Stimulated activated naive CD4-positive, alpha-beta T cell treated with Interleukin-2 at 50 U/mL for 16 hours (primary cell): ENCODE measurements at regions not wholly inside any gene's neighbourhood (a gene's known extent, or its start where the extent isn't known, plus 50 kb on each side); places are given as distances from the start of the nearest gene placed in this dataset.

Experiments used
- DNase-seq: peaks from one replicate; lab custom pipeline; 2025; lab: John Stamatoyannopoulos, UW

- no peak for DNase-seq
Measured at GRCh38 chr3:117128133-117128532, 418.6 kb downstream of the TUSC7 start.

GRCh38 chr3:117128872-117129271, 419.3 kb downstream of the TUSC7 start:
- DNase-seq: no peak

DNA sequence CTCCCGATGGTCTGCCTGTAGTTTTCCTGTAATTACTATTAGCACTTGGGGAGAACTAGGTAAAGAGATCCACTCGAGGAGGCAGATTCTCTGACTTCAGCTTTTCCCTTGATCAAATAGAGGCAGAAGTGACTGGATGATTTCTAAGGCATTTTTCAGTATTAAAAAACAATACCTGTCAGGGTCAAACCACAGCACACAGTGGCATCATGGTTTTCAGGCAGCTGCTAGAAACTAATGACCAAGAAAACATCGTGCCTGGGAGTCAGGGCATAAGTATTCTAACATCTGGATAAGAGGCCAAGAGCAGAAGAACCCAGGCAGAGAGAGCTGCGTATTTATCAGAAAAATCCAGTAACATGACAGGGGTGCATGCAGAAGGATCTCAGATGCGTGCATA, 419.9 kb downstream of the TUSC7 start:
- DNase-seq: no peak

- no peak for DNase-seq
Measured at GRCh38 chr3:117130222-117130621, 420.6 kb downstream of the TUSC7 start.

GRCh38 chr3:117131259-117131658, 421.7 kb downstream of the TUSC7 start:
- no peak for DNase-seq

- no peak for DNase-seq
Measured at GRCh38 chr3:117133066-117133465, 423.5 kb downstream of the TUSC7 start.

DNA sequence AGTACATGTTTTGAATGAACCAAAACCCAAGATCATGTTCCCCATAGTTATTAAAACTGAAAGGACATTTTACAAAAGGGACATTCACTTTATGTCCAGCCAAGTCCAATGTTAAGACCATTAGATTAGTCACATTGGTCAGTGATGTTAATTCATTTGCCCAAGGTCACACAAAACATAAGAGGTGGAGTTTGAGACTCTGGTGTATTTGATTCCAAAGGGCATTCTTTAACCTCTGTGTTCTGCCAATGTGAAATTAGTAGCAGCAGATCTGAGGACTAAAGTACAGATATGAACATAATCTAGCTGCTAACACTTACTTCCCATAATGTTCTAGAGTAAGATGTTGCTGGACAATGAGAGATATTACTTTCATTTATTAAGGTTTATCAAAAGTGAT, 425.6 kb downstream of the TUSC7 start:
- no peak for DNase-seq

DNA sequence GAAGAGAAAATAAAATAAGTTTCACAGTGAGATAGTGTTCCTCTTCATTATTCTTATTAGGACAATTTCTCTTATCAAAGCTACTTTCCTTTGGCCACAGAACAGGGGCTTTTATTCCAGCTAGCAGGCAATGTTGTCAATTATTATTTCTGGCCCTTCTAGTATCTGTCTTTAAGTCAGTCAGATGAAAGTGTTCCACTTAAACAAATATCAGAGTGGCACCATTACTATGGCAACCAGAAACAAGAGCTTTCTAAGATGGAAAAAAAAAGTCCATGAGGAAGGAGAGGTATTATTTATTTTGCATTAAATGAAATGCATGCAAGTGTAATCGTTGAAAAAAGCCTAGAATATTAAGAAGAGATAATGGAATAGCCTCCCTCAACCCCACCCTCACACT, 426.4 kb downstream of the TUSC7 start:
- DNase-seq: no peak

DNA sequence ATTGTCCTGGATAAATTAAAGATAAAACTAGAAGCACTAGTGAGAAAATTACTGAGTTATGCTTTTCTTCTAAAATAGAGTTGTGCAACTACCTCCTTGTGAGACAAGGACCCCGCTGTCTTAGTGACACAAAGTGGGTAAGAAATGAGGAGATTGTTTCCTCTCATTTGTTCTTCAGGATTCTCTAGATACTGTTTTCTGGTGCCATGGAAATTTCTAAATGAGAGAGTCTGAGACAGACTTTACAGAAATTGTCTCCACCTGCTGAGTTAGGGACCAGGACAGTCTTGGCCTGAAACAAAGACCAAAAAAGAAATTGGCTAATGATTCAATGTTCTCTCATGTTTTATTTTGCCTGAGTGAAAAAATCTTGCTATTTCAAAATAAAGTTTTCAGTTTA, 427.5 kb downstream of the TUSC7 start:
- no peak for DNase-seq

GRCh38 chr3:117139681-117140080, 430.1 kb downstream of the TUSC7 start:
- DNase-seq: no peak

GRCh38 chr3:117141812-117142211, 432.2 kb downstream of the TUSC7 start:
- no peak for DNase-seq

DNA sequence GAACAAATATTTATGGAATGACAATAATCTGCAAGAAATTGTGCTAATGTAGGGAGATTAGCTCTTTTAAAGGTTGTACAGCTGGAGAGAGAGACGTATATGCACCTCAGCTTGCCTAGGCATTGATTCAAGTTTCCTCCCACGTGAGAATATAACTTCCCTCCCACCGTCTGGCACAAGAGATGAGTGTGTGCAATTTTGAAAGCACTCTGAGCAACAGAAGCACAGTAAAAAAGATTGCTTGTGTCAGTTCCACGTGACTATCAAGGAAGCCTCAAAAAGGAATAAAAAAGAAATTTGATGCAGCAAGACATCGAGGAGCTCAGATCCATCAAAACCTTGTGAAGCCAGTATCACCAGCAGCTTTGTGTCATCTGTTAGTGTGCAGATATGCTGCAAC, 435.3 kb downstream of the TUSC7 start:
- DNase-seq: no peak

GRCh38 chr3:117145677-117146076, 436.1 kb downstream of the TUSC7 start:
- DNase-seq: no peak

DNA sequence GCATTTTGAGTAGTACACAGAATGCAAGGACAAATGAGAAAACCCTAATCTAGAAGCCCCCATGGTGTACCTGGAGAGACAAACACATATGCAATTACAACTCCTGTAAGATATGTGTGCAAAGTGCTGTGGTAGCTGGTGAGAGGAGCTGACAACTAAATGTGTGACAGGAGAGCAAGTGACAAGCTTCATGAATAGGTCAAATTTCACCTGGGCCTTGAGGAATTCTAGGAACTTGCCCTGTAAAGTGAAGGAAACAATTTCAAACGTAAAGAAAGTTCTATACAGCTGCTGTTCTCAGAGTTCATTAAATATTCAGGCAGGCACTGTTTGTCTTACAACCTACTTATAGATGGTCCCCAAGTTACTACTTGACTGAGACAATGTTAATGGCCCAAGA, 437.0 kb downstream of the TUSC7 start:
- no peak for DNase-seq

DNA sequence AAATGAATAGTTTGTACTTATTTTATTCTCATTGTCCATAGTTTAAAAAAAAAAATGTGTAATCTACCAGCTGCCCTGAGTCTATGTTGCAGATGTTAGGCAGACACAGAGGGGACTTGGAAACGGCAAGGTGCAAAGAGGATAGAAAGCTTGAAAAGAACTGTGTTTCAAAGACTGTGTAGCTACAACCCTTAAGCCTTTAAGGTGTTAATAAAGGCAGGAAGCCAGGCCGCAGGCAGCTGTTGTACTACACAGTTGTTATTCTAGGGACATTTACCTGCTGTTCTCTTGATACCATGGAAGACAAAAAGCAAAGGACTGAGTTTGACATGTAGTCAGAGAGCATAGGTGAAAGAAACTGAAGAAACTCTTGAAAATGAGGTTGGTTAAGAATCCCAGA, 440.0 kb downstream of the TUSC7 start:
- no peak for DNase-seq

GRCh38 chr3:117150628-117151027, 441.0 kb downstream of the TUSC7 start:
- no peak for DNase-seq

GRCh38 chr3:117160176-117160575, 450.6 kb downstream of the TUSC7 start:
- no peak for DNase-seq

- no peak for DNase-seq
Measured at GRCh38 chr3:117161816-117162215, 452.2 kb downstream of the TUSC7 start.

GRCh38 chr3:117165176-117165575, 455.6 kb downstream of the TUSC7 start:
- no peak for DNase-seq

- no peak for DNase-seq
Measured at GRCh38 chr3:117165601-117166051, 456.0 kb downstream of the TUSC7 start.

DNA sequence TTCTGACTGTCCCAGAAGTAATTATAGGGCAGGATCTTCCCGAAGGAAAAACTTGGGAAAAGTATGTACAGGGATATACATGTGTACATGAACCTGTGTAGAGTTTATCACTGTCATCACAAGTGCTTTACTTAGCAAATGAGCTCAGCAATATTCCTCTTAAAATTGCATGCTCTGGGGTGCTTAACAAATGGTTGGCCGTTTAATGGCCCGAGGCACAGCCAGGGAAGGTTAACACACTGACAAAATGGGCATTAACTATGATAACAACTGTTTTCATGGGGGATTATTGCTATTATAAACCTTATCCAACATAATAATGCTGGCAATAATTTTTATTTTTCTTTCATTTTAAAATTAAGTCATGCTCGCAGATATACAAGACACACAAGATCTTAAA, 459.3 kb downstream of the TUSC7 start:
- no peak for DNase-seq

- no peak for DNase-seq
Measured at GRCh38 chr3:117170094-117170493, 460.5 kb downstream of the TUSC7 start.

- DNase-seq: no peak
Measured at GRCh38 chr3:117171124-117171523, 461.5 kb downstream of the TUSC7 start.

- no peak for DNase-seq
Measured at GRCh38 chr3:117172426-117172825, 462.8 kb downstream of the TUSC7 start.

GRCh38 chr3:117181222-117181621, 471.6 kb downstream of the TUSC7 start:
- DNase-seq: no peak
